OCI-LY1 (cell line): ENCODE measurements at regions not wholly inside any gene's neighbourhood (a gene's known extent, or its start where the extent isn't known, plus 50 kb on each side); places are given as distances from the start of the nearest gene placed in this dataset.

Source experiments
- H2AFZ ChIP-seq: fragments of 200-600 bp; sonication (generic), shearing (Covaris generic); 2 replicates; pipeline ENCODE4 v1.6.0; 2014; ENCODE audit warnings: antibody characterized with exemption, mild to moderate bottlenecking, low read length
- H3F3A ChIP-seq: fragments of 200-600 bp; sonication (generic), shearing (Covaris generic); 2 replicates; pipeline ENCODE4 v1.6.0; 2014; ENCODE audit warnings: mild to moderate bottlenecking, antibody characterized with exemption, low read length, moderate library complexity; ENCODE audit not compliant: insufficient read depth
- H3K27ac ChIP-seq: fragments of 200-600 bp; sonication (generic); 2 replicates; pipeline ENCODE4 v1.5.1; 2014; ENCODE audit warnings: low read length, mixed run types, mild to moderate bottlenecking, low read depth; ENCODE audit not compliant: poor library complexity, severe bottlenecking
- H3K27me3 ChIP-seq: fragments of 200-600 bp; sonication (generic); 2 replicates; pipeline ENCODE4 v1.6.0; 2014; ENCODE audit warnings: antibody characterized with exemption, mild to moderate bottlenecking, low read length, moderate library complexity; ENCODE audit not compliant: insufficient read depth
- H3K36me3 ChIP-seq: fragments of 200-600 bp; sonication (generic); 2 replicates; pipeline ENCODE4 v1.6.1; 2014; ENCODE audit warnings: mild to moderate bottlenecking, antibody characterized with exemption, low read length, moderate library complexity, mixed read lengths; ENCODE audit not compliant: insufficient read depth
- H3K4me1 ChIP-seq: fragments of 200-600 bp; sonication (generic); 2 replicates; pipeline ENCODE4 v1.5.1; 2014; ENCODE audit warnings: mild to moderate bottlenecking, low read length, moderate library complexity; ENCODE audit not compliant: insufficient read depth, severe bottlenecking
- H3K4me2 ChIP-seq: fragments of 200-600 bp; sonication (generic), shearing (Covaris generic); 2 replicates; pipeline ENCODE4 v1.6.1; 2014; ENCODE audit warnings: low read length
- H3K4me3 ChIP-seq: fragments of 200-600 bp; sonication (generic); 2 replicates; pipeline ENCODE4 v1.5.1; 2014; ENCODE audit warnings: low read length, low read depth, mild to moderate bottlenecking, mixed read lengths; ENCODE audit not compliant: poor library complexity, severe bottlenecking
- H3K79me2 ChIP-seq: fragments of 200-600 bp; shearing (Covaris generic); 2 replicates; pipeline ENCODE4 v1.6.1; 2016; ENCODE audit warnings: mixed run types, low read length, mixed read lengths; ENCODE audit not compliant: insufficient read depth
- H3K9ac ChIP-seq: fragments of 200-600 bp; sonication (generic), shearing (Covaris generic); 2 replicates; pipeline ENCODE4 v1.6.1; 2014; ENCODE audit warnings: mild to moderate bottlenecking, low read length, mixed read lengths
- H3K9me2 ChIP-seq: fragments of 200-600 bp; sonication (generic), shearing (Covaris generic); 2 replicates; pipeline ENCODE4 v1.6.1; 2014; ENCODE audit warnings: low read depth, mild to moderate bottlenecking, low read length, mixed read lengths
- H3K9me3 ChIP-seq: fragments of 200-600 bp; shearing (Covaris generic); 2 replicates; pipeline ENCODE4 v1.6.1; 2014; ENCODE audit warnings: low read length, mixed read lengths
- H4K20me1 ChIP-seq: fragments of 200-600 bp; sonication (generic), shearing (Covaris generic); 2 replicates; pipeline ENCODE4 v1.6.0; 2016; ENCODE audit warnings: mild to moderate bottlenecking, low read length; ENCODE audit not compliant: insufficient read depth
- EZH2 ChIP-seq: fragments of 200-600 bp; sonication (generic), shearing (Covaris generic); IDR thresholded peaks from 2 replicates; pipeline ENCODE4 v1.8.0; 2017; ENCODE audit warnings: borderline replicate concordance, mixed run types, mild to moderate bottlenecking, antibody characterized with exemption, low read length, moderate library complexity, mixed read lengths
- TF ChIP-seq, protein P1 (sequence below): fragments of 200-600 bp; sonication (generic), shearing (Covaris generic); IDR thresholded peaks from 2 replicates; pipeline ENCODE4 v1.5.1; 2017; ENCODE audit warnings: mild to moderate bottlenecking, antibody characterized with exemption, low read length, moderate library complexity, mixed read lengths

- no peaks in the 10 kb centered on the region for H3K9me3 ChIP-seq
Observed at GRCh38 chr11:70586261-70587074, 188.1 kb downstream of the CTTN start.

DNA sequence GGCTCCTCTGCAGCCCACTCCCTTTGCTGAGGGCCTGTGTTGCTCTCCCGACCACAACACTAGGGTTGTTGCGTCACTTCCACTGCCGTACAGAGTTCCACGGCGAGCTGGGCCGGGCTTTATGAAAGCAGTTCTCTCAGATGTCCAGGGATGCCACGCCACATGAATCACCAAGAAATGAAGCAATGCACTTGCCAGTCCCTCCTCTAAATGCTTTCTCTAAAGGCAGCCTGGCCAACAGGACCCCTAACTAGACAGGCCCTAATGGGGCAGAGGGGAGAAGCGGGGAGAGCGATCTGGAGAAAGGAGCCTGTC lies 188.7 kb downstream of the CTTN start:
- Histone ChIP-seq H3K4me2 (no peak overlapping the region), H2AFZ (no peak overlapping the region), H3K9me3 (no peaks in the 10 kb centered on the region), H3K27me3 (peaks cover 4% of the 10 kb centered on the region; the same call in 1 of the 2 replicates), H3K9me2 (no peaks in the 10 kb centered on the region), H3K9ac (no peak overlapping the region), H3K4me1 (no peaks in the 10 kb centered on the region), H4K20me1 (no peaks in the 10 kb centered on the region), H3F3A (no peaks in the 10 kb centered on the region), H3K27ac (no peak overlapping the region), H3K79me2 (no peaks in the 10 kb centered on the region), H3K36me3 (no peaks in the 10 kb centered on the region), H3K4me3 (no peak overlapping the region)
- TF ChIP-seq, protein P1, sequence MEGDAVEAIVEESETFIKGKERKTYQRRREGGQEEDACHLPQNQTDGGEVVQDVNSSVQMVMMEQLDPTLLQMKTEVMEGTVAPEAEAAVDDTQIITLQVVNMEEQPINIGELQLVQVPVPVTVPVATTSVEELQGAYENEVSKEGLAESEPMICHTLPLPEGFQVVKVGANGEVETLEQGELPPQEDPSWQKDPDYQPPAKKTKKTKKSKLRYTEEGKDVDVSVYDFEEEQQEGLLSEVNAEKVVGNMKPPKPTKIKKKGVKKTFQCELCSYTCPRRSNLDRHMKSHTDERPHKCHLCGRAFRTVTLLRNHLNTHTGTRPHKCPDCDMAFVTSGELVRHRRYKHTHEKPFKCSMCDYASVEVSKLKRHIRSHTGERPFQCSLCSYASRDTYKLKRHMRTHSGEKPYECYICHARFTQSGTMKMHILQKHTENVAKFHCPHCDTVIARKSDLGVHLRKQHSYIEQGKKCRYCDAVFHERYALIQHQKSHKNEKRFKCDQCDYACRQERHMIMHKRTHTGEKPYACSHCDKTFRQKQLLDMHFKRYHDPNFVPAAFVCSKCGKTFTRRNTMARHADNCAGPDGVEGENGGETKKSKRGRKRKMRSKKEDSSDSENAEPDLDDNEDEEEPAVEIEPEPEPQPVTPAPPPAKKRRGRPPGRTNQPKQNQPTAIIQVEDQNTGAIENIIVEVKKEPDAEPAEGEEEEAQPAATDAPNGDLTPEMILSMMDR, result no peak
- TF ChIP-seq EZH2, result no peak

More at GRCh38 chr11:70586261-70587074, 188.1 kb downstream of the CTTN start:
- no peaks in the 10 kb centered on the region for H3K9me2 ChIP-seq
- no peaks in the 10 kb centered on the region for H3F3A ChIP-seq
- no peaks in the 10 kb centered on the region for H3K4me1 ChIP-seq
- H3K79me2 ChIP-seq, result no peaks in the 10 kb centered on the region
- H3K4me2 ChIP-seq, result no peak overlapping the region
- no peak for TF ChIP-seq EZH2
- TF ChIP-seq, protein P1, result no peak
- no peaks in the 10 kb centered on the region for H3K36me3 ChIP-seq
- peaks cover 4% of the 10 kb centered on the region; the same call in 1 of the 2 replicates for H3K27me3 ChIP-seq
- no peak overlapping the region for H3K4me3 ChIP-seq
- H4K20me1 ChIP-seq, result no peaks in the 10 kb centered on the region
- no peak overlapping the region for H3K27ac ChIP-seq
- H2AFZ ChIP-seq, result no peak overlapping the region
- H3K9ac ChIP-seq, result no peak overlapping the region

GRCh38 chr11:70590356-70590991 lies 192.1 kb downstream of the CTTN start:
- Histone ChIP-seq H3F3A (no peaks in the 10 kb centered on the region), H3K4me2 (no peak overlapping the region), H3K27ac (no peak overlapping the region), H3K27me3 (peaks cover 4% of the 10 kb centered on the region; the same call in 1 of the 2 replicates), H3K36me3 (no peaks in the 10 kb centered on the region), H3K9ac (no peak overlapping the region), H4K20me1 (no peaks in the 10 kb centered on the region), H3K79me2 (no peaks in the 10 kb centered on the region), H3K4me1 (no peaks in the 10 kb centered on the region), H2AFZ (no peak overlapping the region), H3K9me3 (no peaks in the 10 kb centered on the region), H3K4me3 (no peak overlapping the region), H3K9me2 (no peaks in the 10 kb centered on the region)
- TF ChIP-seq, protein P1, result no peak
- TF ChIP-seq EZH2, result no peak
